T47D (cell line): ENCODE measurements at regions not wholly inside any gene's neighbourhood (a gene's known extent, or its start where the extent isn't known, plus 50 kb on each side); places are given as distances from the start of the nearest gene placed in this dataset.
A peak's percentile ranks its signal among the peaks of the same experiment; 100 is the strongest.

ENCODE experiments used
- DNase-seq, 2 experiments: peaks; one replicate each; pipeline versions ENCODE4 v3.0.0 to v3.0.0-alpha.2; 2011 to 2012; ENCODE audit warnings: low read depth in 1 of 2, low spot score in 1 of 2
- JUND ChIP-seq: IDR thresholded peaks from 2 replicates; pipeline ENCODE4 v1.6.1; 2012; ENCODE audit warnings: low read depth
- in situ Hi-C: cut with HindIII; loops from 2 replicates; pipeline ENCODE4 v1.10.0; 2016; ENCODE audit warnings: low sequenced_read_pairs, low pct_unique_long_range_greater_than_20kb

- TF ChIP-seq JUND, result no peak
- no peak for DNase-seq
- in situ Hi-C loops, result no loop called here
Measured at GRCh38 chr5:6221141-6221626, 157.2 kb downstream of the MED10 start.

GRCh38 chr5:6220346-6221088 is 157.8 kb downstream of the MED10 start:
- TF ChIP-seq JUND, result no peak
- DNase-seq, result no peak
- in situ Hi-C loops, result no loop called here

DNA sequence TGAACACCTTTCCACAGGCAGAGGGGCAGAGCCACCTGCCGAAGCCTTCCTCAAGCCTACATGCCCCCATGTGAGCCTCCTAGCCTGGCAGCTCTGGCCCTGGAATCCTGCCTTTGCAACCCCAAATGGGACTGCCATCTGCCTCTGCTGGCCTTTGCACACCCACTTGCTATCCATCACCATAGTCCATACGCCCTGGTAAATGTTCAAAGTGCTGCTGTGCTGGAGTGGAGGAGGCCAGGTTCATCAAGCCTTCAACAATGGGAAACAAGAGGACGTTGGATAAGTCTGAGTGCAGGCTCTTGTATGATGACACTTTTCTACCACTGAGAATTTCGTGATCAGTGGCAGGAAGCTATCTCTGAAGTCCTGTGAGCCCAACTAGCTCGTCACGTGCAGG is 159.8 kb downstream of the MED10 start:
- no peak for DNase-seq
- no peak for TF ChIP-seq JUND
- in situ Hi-C loops, result no loop called here

DNA sequence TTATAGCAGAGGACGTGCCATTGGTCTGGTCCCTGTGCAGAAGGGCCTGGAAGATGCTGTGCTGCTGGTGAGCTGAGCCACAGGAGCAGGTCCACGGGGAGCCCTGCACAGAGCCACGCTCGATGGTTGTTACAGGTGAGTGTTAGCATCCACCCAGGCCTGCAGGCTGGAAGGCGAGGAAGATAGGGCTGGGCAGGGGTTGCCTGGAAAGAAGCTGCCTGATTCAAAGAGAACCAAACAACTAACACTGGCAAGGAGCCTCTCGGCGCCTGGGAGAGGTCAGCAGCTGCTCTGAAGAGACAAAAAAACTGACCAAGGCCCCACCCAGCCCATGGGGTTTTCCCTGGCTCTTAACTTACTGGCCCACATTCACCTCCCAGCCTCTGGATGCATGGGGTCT is 160.2 kb downstream of the MED10 start:
- no peak for DNase-seq
- no peak for TF ChIP-seq JUND
- in situ Hi-C loops, result no loop called here

- no peak for TF ChIP-seq JUND
- in situ Hi-C loops, result no loop called here
- no peak for DNase-seq
Measured at GRCh38 chr5:6216471-6217075, 161.8 kb downstream of the MED10 start.

DNA sequence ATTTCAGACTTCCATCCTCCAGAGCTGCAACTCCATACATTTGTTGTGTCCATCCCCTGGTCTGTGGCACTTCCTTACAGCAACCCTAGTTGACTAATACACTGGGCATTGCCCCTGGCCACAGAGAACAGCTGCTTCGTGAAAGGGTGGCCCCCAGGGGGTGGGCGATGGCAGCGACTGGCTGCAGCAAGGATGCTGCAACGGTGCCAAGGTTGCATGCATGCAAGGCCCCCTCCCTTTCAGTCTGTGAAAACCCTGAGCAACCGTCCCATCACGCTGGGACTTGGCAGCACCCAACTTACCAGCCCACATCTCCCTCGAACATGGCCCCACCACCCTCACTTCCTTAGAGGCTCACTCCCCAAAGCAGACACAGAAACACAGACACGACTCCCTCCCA is 162.5 kb downstream of the MED10 start:
- no peak for TF ChIP-seq JUND
- DNase-seq, result no peak
- in situ Hi-C loops, result no loop called here

DNA sequence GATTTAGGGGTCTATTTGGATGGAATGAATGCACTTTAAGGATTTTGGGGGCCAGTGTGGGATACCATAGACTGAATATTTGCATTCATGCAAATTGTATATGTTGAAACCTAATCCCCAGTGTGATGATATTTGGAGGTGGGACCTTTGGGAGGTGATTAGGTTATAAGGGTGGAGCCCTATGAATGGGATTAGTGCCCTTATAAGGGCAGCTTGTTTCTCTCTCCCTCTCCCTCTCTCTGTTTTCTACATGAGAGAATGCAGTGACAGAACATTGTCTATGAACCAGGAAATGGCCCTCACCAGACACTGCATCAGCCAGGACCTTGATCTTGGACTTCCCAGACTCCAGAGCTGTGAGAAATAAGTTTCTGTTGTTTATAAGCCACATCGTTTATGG is 166.1 kb downstream of the MED10 start:
- no peak for TF ChIP-seq JUND
- no peak for DNase-seq
- in situ Hi-C loops, result no loop called here

- TF ChIP-seq JUND, result no peak
- no peak for DNase-seq
- in situ Hi-C loops, result no loop called here
Measured at GRCh38 chr5:6206501-6206900, 171.8 kb downstream of the MED10 start.

GRCh38 chr5:6202968-6203365 is 175.4 kb downstream of the MED10 start:
- DNase-seq, result no peak
- no peak for TF ChIP-seq JUND
- in situ Hi-C loops, result no loop called here

DNA sequence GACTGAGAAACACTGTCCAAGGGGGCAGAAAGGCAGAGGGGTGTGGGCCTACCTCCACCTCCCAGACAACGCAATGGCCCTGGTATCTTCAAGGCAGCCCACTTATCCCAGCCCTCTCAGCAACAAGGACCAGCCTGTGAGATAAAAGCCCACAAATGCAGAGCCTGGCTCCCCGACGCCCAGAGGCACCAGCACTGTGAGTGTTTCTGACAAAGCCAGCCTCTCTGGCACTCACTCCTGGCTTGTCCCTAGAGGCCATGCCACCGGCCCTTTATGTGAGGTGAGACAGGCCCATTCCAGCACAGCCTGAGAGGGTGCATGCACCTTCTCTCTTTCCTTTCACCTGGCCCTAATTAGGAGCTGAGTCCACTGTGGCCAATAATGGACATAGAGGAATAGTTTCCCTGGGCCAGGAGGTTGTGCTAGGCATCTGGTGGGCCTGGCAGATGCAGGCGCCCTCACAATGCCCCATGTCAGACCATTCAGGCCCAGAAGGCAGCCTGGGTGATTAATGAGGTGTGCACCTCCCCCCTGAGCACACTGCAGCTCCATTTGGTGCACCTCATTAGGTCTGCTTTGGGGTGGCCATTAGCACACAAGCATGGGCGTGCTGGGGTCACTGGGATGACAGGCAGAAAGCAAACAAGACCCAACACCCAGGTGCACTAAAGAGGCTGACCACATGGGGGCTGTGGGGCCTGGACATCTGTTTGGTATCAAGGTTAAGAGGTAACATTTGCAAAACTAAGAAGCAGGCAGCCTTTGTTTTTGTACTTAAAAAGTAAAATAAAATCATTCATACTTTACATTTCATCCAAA is 176.0 kb downstream of the MED10 start:
- in situ Hi-C loops, result no loop called here
- TF ChIP-seq JUND, result no peak
- no peak for DNase-seq

- in situ Hi-C loops, result no loop called here
- no peak for TF ChIP-seq JUND
- peak in 1 of 2 experiments; percentile 28 for DNase-seq
Measured at GRCh38 chr5:6201631-6202030, 176.7 kb downstream of the MED10 start.

GRCh38 chr5:6198531-6198930 is 179.8 kb downstream of the MED10 start:
- in situ Hi-C loops, result no loop called here
- no peak for TF ChIP-seq JUND
- DNase-seq, result no peak

DNA sequence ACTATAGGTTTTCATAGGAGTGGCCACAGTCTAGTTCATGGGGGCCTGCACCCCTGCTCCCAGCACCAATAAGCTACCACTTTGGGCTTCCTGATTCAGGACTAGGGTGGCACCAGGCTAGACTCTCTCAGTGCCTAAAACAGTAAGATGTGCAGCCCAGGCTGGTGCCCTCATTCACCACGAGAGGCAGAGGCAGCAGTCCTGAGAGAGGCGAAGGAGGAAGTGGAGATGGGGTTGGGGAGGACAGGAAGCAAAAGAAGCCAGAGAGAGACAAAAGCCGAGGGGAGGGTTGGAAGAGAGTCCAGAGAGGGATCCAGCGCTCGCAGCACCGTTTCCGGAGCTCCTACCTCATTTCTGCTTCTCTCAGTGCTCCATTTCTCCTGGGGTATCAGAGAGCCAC is 180.9 kb downstream of the MED10 start:
- no peak for DNase-seq
- in situ Hi-C loops, result no loop called here
- no peak for TF ChIP-seq JUND
